NCI-H2107 treated with DMSO at 0.1 percent for 48 hours (cell line): ENCODE measurements at regions not wholly inside any gene's neighbourhood (a gene's known extent, or its start where the extent isn't known, plus 50 kb on each side); places are given as distances from the start of the nearest gene placed in this dataset.

Source experiments
- DNase-seq: peaks from one replicate; lab custom pipeline; 2025; ENCODE audit not compliant: unreplicated experiment; lab: John Stamatoyannopoulos, UW

GRCh38 chr1:208510192-208510952 lies 266.2 kb upstream of the PLXNA2 start:
- no peak for DNase-seq

GRCh38 chr1:208511242-208511860 lies 267.2 kb upstream of the PLXNA2 start:
- DNase-seq: no peak

GRCh38 chr1:208513799-208514198 lies 269.6 kb upstream of the PLXNA2 start:
- DNase-seq: no peak

- no peak for DNase-seq
These were observed 270.9 kb upstream of the PLXNA2 start for GRCh38 chr1:208515129-208515528.

GRCh38 chr1:208516780-208517179 lies 272.6 kb upstream of the PLXNA2 start:
- no peak for DNase-seq

GRCh38 chr1:208520438-208521099 lies 276.4 kb upstream of the PLXNA2 start:
- DNase-seq: no peak

GRCh38 chr1:208521534-208521933 lies 277.4 kb upstream of the PLXNA2 start:
- no peak for DNase-seq

GRCh38 chr1:208523007-208523406 lies 278.8 kb upstream of the PLXNA2 start:
- DNase-seq: no peak

GRCh38 chr1:208524376-208524775 lies 280.2 kb upstream of the PLXNA2 start:
- DNase-seq: no peak

GRCh38 chr1:208524925-208525324 lies 280.7 kb upstream of the PLXNA2 start:
- DNase-seq: no peak

- peak; percentile 82 for DNase-seq
These were observed 281.2 kb upstream of the PLXNA2 start for GRCh38 chr1:208525417-208525816.

GRCh38 chr1:208526613-208527125 lies 282.5 kb upstream of the PLXNA2 start:
- DNase-seq: no peak

- DNase-seq: no peak
These were observed 283.0 kb upstream of the PLXNA2 start for GRCh38 chr1:208527156-208527555.

GRCh38 chr1:208528578-208529240 lies 284.5 kb upstream of the PLXNA2 start:
- DNase-seq: no peak

- no peak for DNase-seq
These were observed 287.0 kb upstream of the PLXNA2 start for GRCh38 chr1:208531003-208531750.

- DNase-seq: no peak
These were observed 289.8 kb upstream of the PLXNA2 start for GRCh38 chr1:208533746-208534598.

- DNase-seq: no peak
These were observed 290.4 kb upstream of the PLXNA2 start for GRCh38 chr1:208534599-208534897.

- no peak for DNase-seq
These were observed 290.8 kb upstream of the PLXNA2 start for GRCh38 chr1:208534979-208535378.

GRCh38 chr1:208535511-208535910 lies 291.3 kb upstream of the PLXNA2 start:
- no peak for DNase-seq

GRCh38 chr1:208536212-208536611 lies 292.0 kb upstream of the PLXNA2 start:
- DNase-seq: no peak
